ENCODE measurements at regions not wholly inside any gene's neighbourhood (a gene's known extent, or its start where the extent isn't known, plus 50 kb on each side); places are given as distances from the start of the nearest gene placed in this dataset.
"Not testable (repeated sequence)": the region's sequence is repeated elsewhere in the genome, so short reads cannot be mapped to it uniquely, and the experiment has no call there.

- TF ChIP-seq CTCF, POLR2A (IDR thresholded peaks at IDR 0.05): not testable (repeated sequence)
Observed at GRCh38 chrX:81945911-81946310, 744.0 kb downstream of the SH3BGRL start.
